CD14-positive monocyte (primary cell): ENCODE measurements at regions not wholly inside any gene's neighbourhood (a gene's known extent, or its start where the extent isn't known, plus 50 kb on each side); places are given as distances from the start of the nearest gene placed in this dataset.

ENCODE experiments used
- DNase-seq, 3 donors: peaks; one replicate each; pipeline ENCODE4 v3.0.0-alpha.2; 2011 to 2022
- H2AFZ ChIP-seq: 2 replicates; pipeline ENCODE4 v1.6.0; 2012; ENCODE audit warnings: mild to moderate bottlenecking, low read depth, low read length, inconsistent platforms; ENCODE audit not compliant: insufficient read depth, poor library complexity, severe bottlenecking
- H3K27ac ChIP-seq, 2 donors: 1 replicate in 1 of 2; 2 replicates in 1 of 2; pipeline ENCODE4 v1.5.1; 2012 to 2013; ENCODE audit warnings: low read length in 2 of 2, control low read depth in 1 of 2, inconsistent platforms in 1 of 2, low read depth in 1 of 2, mild to moderate bottlenecking in 1 of 2
- H3K27me3 ChIP-seq, 2 donors: one replicate each; pipeline versions ENCODE4 v1.6.0 to v1.6.1; 2011 to 2013; ENCODE audit warnings: low read length in 2 of 2; ENCODE audit not compliant: control insufficient read depth in 2 of 2, insufficient read depth in 2 of 2
- H3K36me3 ChIP-seq, 2 donors: replicated peaks in 1 of 2; 1 replicate in 1 of 2; 2 replicates in 1 of 2; pipeline versions ENCODE4 v1.5.1 to v1.6.1; 2012 to 2013; ENCODE audit warnings: low read length in 2 of 2, control low read depth in 1 of 2, inconsistent platforms in 1 of 2, mild to moderate bottlenecking in 1 of 2; ENCODE audit not compliant: insufficient read depth in 2 of 2, control insufficient read depth in 1 of 2
- H3K4me1 ChIP-seq, 2 donors: 1 replicate in 1 of 2; 2 replicates in 1 of 2; pipeline versions ENCODE4 v1.5.1 to v1.6.1; 2012 to 2013; ENCODE audit warnings: low read length in 2 of 2, control low read depth in 1 of 2, inconsistent platforms in 1 of 2, mild to moderate bottlenecking in 1 of 2, moderate library complexity in 1 of 2; ENCODE audit not compliant: insufficient read depth in 2 of 2, control insufficient read depth in 1 of 2
- H3K4me2 ChIP-seq: replicated peaks from 2 replicates; pipeline ENCODE3; 2012; ENCODE audit warnings: low read length, moderate library complexity, mild to moderate bottlenecking; ENCODE audit not compliant: poor library complexity, severe bottlenecking; ENCODE audit errors: extremely low read depth
- H3K4me3 ChIP-seq, 3 experiments: fragments of 200-600 bp in 1 of 3; sonication (generic) in 1 of 3; replicated peaks in 1 of 3; 1 replicate in 2 of 3; 2 replicates in 1 of 3; pipeline ENCODE4 v1.5.1; 2011 to 2013; ENCODE audit warnings: low read length in 3 of 3, mild to moderate bottlenecking in 3 of 3, control low read depth in 2 of 3, low read depth in 2 of 3, inconsistent platforms in 1 of 3, moderate library complexity in 1 of 3
- H3K79me2 ChIP-seq: 2 replicates; pipeline ENCODE4 v1.6.0; 2012; ENCODE audit warnings: mild to moderate bottlenecking, control low read depth, inconsistent platforms, low read length, moderate library complexity; ENCODE audit not compliant: insufficient read depth
- H3K9ac ChIP-seq: 2 replicates; pipeline ENCODE4 v1.6.0; 2017; ENCODE audit warnings: low read length, mild to moderate bottlenecking; ENCODE audit not compliant: insufficient read depth, poor library complexity, severe bottlenecking
- H3K9me3 ChIP-seq, 2 donors: replicated peaks in 1 of 2; 1 replicate in 1 of 2; 2 replicates in 1 of 2; pipeline versions ENCODE4 v1.5.1 to v1.6.1; 2012 to 2013; ENCODE audit warnings: low read length in 2 of 2, control low read depth in 1 of 2; ENCODE audit not compliant: control insufficient read depth in 1 of 2, insufficient read depth in 1 of 2
- H4K20me1 ChIP-seq: 2 replicates; pipeline ENCODE4 v1.6.0; 2012; ENCODE audit warnings: mild to moderate bottlenecking, low read length, control low read depth, moderate library complexity; ENCODE audit not compliant: insufficient read depth
- H3K27ac Mint-ChIP-seq, 7 donors: one replicate each; pipeline ENCODE4 v1.8.0; 2020; ENCODE audit warnings: mild to moderate bottlenecking in 7 of 7, mixed read lengths in 7 of 7, moderate library complexity in 6 of 7, inconsistent platforms in 2 of 7
- H3K27me3 Mint-ChIP-seq, 3 donors: one replicate each; pipeline ENCODE4 v1.8.0; 2021 to 2022; ENCODE audit warnings: low read depth in 3 of 3, mild to moderate bottlenecking in 3 of 3, mixed read lengths in 3 of 3, moderate library complexity in 3 of 3, inconsistent platforms in 1 of 3
- H3K36me3 Mint-ChIP-seq, 2 donors: one replicate each; pipeline ENCODE4 v1.8.0; 2020; ENCODE audit warnings: mixed read lengths in 2 of 2, inconsistent platforms in 1 of 2, mild to moderate bottlenecking in 1 of 2
- H3K4me1 Mint-ChIP-seq: one replicate; pipeline ENCODE4 v1.8.0; 2020; ENCODE audit warnings: mild to moderate bottlenecking, mixed read lengths
- H3K4me3 Mint-ChIP-seq, 2 donors: one replicate each; pipeline ENCODE4 v1.8.0; 2020; ENCODE audit warnings: mild to moderate bottlenecking in 2 of 2, mixed read lengths in 2 of 2, moderate library complexity in 1 of 2
- H3K9me3 Mint-ChIP-seq, 7 donors: one replicate each; pipeline ENCODE4 v1.8.0; 2020 to 2022; ENCODE audit warnings: mixed read lengths in 7 of 7, mild to moderate bottlenecking in 6 of 7, moderate library complexity in 6 of 7, inconsistent platforms in 2 of 7
- CTCF ChIP-seq: fragments of 200-600 bp; IDR thresholded peaks from one replicate; pipeline ENCODE4 v1.8.0; 2022; ENCODE audit warnings: antibody characterized with exemption, mild to moderate bottlenecking
- WGBS: methylation state at CpG from one replicate; pipeline ENCODE4 v1.1.5; 2013; ENCODE audit warnings: missing lambda C conversion rate; ENCODE audit not compliant: insufficient coverage; 5-methylcytosine and 5-hydroxymethylcytosine counted together
- intact Hi-C, 2 donors: fragments of 100-400 bp; cut with micrococcal nuclease; formaldehyde crosslinking; loops; one replicate each; pipeline versions ENCODE4 v1.15.0 to v1.15.1; 2023

DNA sequence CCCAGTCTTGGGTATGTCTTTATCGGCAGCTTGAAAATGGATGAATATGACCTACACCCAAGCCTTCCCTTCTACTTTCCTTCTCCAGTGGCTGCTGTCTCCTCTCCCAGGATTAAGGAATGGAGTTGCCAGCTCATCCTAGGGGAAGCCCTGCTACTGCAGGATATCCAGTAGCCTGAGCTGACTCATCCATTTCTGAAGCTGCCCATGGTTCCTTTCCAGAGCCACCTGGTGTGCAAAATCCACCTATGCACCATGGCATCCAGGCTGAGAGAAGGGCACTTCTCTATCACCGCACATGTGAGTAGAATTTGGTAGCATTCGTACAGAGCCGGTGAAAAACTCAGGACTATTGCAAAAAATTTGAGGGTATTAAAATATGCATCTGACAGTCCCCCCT is 290.8 kb downstream of the YTHDC2 start:
- Histone ChIP-seq H3K4me3 (no peak overlapping the region), H4K20me1 (no peaks in the 10 kb centered on the region), H3K4me2 (no peak overlapping the region), H3K27me3 (no peaks in the 10 kb centered on the region), H3K9me3 (peaks cover 0 to 2% of the 10 kb centered on the region in 2 donors), H3K27ac (no peak overlapping the region), H2AFZ (no peak overlapping the region), H3K79me2 (no peaks in the 10 kb centered on the region), H3K4me1 (no peaks in the 10 kb centered on the region), H3K36me3 (no peaks in the 10 kb centered on the region), H3K9ac (no peak overlapping the region)
- no CpG with 5 or more reads among the region's 4 CpGs for WGBS
- Mint-ChIP-seq H3K36me3 (no peaks in the 10 kb centered on the region), H3K27ac (no peak overlapping the region), H3K4me1 (no peaks in the 10 kb centered on the region), H3K27me3 (peaks cover 0 to 2% (median 0%) of the 10 kb centered on the region in 3 donors), H3K4me3 (no peak overlapping the region), H3K9me3 (no peaks in the 10 kb centered on the region)
- no peak for DNase-seq
- TF ChIP-seq CTCF, result no peak
- intact Hi-C loops, result no loop called here

DNA sequence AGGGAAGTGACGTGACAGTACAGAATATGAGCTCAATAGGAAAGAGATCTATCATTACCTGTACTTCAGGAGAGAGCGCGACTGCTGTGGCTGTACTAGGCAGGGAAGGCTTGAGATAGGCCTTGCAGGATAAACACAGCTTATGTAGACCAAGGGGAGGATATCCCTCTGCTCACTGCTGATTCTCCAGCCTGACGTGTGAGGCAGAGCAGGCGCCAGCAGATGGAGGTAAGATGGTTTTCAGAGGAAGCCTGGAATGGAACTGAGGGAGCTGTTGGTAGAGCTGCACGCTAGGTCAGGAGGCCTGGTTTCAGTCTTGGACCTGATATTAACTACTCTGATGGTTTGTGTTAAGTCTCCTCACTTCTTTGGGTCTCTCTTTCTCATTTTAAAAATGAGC is 291.4 kb downstream of the YTHDC2 start:
- Mint-ChIP-seq H3K27me3 (peaks cover 0 to 2% (median 0%) of the 10 kb centered on the region in 3 donors), H3K36me3 (no peaks in the 10 kb centered on the region), H3K4me1 (no peaks in the 10 kb centered on the region), H3K27ac (no peak overlapping the region), H3K9me3 (no peaks in the 10 kb centered on the region), H3K4me3 (no peak overlapping the region)
- Histone ChIP-seq H2AFZ (no peak overlapping the region), H4K20me1 (no peaks in the 10 kb centered on the region), H3K36me3 (no peaks in the 10 kb centered on the region), H3K27me3 (no peaks in the 10 kb centered on the region), H3K9ac (no peak overlapping the region), H3K4me2 (no peak overlapping the region), H3K79me2 (no peaks in the 10 kb centered on the region), H3K9me3 (peaks cover 0 to 2% of the 10 kb centered on the region in 2 donors), H3K4me1 (no peaks in the 10 kb centered on the region), H3K4me3 (no peak overlapping the region), H3K27ac (no peak overlapping the region)
- intact Hi-C loops, result no loop called here
- no peak for TF ChIP-seq CTCF
- DNase-seq, result no peak
- 100% methylated on average over 3 of the region's 6 CpGs for WGBS
